WERI-Rb-1 (cell line): ENCODE measurements at regions not wholly inside any gene's neighbourhood (a gene's known extent, or its start where the extent isn't known, plus 50 kb on each side); places are given as distances from the start of the nearest gene placed in this dataset.

ENCODE experiments used
- DNase-seq: peaks from one replicate; pipeline ENCODE4 v3.0.0-alpha.2; 2020
- H3K27ac ChIP-seq: fragments of 250-450 bp; sonication (Bioruptor Pico); 2 replicates; pipeline ENCODE4 v1.5.1; 2020; ENCODE audit warnings: mild to moderate bottlenecking, moderate library complexity
- H3K27me3 ChIP-seq: fragments of 250-450 bp; sonication (Bioruptor Pico); 2 replicates; pipeline ENCODE4 v1.5.1; 2021; ENCODE audit warnings: mild to moderate bottlenecking, low read depth, moderate library complexity; ENCODE audit not compliant: insufficient read depth, severe bottlenecking
- H3K36me3 ChIP-seq: fragments of 250-450 bp; sonication (Bioruptor Pico); 2 replicates; pipeline ENCODE4 v1.5.1; 2020; ENCODE audit warnings: mild to moderate bottlenecking, moderate library complexity
- H3K4me3 ChIP-seq: 2 replicates; pipeline ENCODE4 v1.5.1; 2011; ENCODE audit warnings: low read depth, mild to moderate bottlenecking, control low read depth, low read length
- H3K9me3 ChIP-seq: fragments of 250-450 bp; sonication (Bioruptor Pico); 2 replicates; pipeline ENCODE4 v1.5.1; 2021; ENCODE audit warnings: mild to moderate bottlenecking, moderate library complexity; ENCODE audit not compliant: severe bottlenecking
- CTCF ChIP-seq: IDR thresholded peaks from 2 replicates; pipeline ENCODE4 v1.5.1; 2011; ENCODE audit warnings: low read depth, mild to moderate bottlenecking, control low read depth, inconsistent platforms, low read length

- Histone ChIP-seq H3K27me3 (no peaks in the 10 kb centered on the region), H3K4me3 (no peak overlapping the region), H3K9me3 (no peaks in the 10 kb centered on the region), H3K27ac (no peak overlapping the region), H3K36me3 (no peaks in the 10 kb centered on the region)
- no peak for DNase-seq
- no peak for TF ChIP-seq CTCF
Measured at GRCh38 chr4:10960389-10960788, 275.8 kb upstream of the CLNK start.

DNA sequence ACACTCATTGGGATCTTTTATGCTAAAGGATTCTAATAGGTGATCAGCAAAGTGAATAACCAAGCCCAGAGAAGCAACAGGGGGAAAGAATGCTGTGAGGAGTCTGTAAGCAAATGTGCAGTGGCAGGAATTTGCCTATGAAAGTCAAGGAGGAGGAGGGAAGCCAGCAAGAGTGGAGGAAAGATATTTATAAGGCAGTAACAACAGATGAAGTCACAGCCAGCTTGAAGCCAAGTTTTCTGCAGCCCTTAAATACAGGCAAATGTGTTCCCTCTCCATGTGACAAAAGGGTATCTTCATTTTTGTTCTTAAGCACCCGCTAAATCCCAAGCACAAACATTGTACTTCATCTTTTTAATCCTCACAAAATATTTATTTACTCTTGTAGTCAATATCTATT is 275.0 kb upstream of the CLNK start:
- no peak for DNase-seq
- no peak for TF ChIP-seq CTCF
- no peaks in the 10 kb centered on the region for H3K36me3 ChIP-seq
- no peaks in the 10 kb centered on the region for H3K9me3 ChIP-seq
- no peak overlapping the region for H3K4me3 ChIP-seq
- no peak overlapping the region for H3K27ac ChIP-seq
- no peaks in the 10 kb centered on the region for H3K27me3 ChIP-seq

DNA sequence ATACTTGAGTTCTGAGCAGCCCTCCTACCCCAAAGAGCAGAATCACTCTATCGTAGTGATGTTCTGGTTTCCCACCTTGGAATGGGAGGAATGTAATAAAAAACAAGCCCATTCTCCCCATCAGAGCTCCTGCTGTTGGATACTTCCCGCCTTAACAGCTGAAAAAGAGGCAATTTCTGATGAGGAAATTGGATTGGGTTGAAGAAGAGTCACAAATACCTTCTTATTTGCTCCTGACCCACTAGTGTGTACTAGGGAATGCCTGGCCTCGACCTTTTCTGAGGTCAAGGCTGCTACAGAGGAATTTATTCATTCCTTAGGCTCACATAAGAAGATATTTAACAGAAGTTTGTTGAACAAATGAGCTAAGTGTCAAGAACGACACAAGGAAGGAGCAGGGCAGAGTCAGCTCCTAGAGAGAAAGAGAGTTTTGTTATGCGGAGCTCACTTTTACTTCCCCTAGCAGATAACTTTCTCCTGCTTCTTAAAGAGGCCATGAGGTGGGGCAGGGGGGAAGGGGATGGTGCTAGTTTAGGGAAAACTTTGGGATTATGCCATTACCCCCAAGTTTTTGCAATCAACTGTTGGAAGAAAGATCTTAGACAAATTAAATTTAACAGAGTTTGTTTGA is 273.8 kb upstream of the CLNK start:
- H3K9me3 ChIP-seq: no peaks in the 10 kb centered on the region
- DNase-seq: no peak
- no peaks in the 10 kb centered on the region for H3K27me3 ChIP-seq
- TF ChIP-seq CTCF: no peak
- H3K4me3 ChIP-seq: no peak overlapping the region
- no peak overlapping the region for H3K27ac ChIP-seq
- no peaks in the 10 kb centered on the region for H3K36me3 ChIP-seq

DNA sequence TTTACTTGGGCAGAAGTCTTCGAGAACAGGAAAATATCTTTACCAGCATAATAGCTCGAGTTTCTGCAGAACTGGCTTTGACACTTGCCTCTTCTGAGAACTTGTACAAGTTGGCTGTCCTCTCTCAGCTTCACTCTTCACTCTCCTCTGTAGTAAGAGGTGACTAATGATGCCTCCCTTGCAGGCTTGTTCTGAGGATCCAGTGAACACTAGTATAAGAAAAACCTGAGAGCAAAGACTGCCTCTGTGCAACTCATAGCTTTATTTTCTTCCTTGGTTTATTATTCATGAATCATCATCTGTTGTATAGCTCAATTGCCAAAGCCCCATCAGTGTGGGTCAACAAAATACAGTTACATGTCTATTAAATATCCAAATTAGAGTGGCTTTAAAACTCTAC is 266.7 kb upstream of the CLNK start:
- Histone ChIP-seq H3K27me3 (no peaks in the 10 kb centered on the region), H3K36me3 (no peaks in the 10 kb centered on the region), H3K9me3 (no peaks in the 10 kb centered on the region), H3K4me3 (no peak overlapping the region), H3K27ac (no peak overlapping the region)
- TF ChIP-seq CTCF: no peak
- DNase-seq: no peak

DNA sequence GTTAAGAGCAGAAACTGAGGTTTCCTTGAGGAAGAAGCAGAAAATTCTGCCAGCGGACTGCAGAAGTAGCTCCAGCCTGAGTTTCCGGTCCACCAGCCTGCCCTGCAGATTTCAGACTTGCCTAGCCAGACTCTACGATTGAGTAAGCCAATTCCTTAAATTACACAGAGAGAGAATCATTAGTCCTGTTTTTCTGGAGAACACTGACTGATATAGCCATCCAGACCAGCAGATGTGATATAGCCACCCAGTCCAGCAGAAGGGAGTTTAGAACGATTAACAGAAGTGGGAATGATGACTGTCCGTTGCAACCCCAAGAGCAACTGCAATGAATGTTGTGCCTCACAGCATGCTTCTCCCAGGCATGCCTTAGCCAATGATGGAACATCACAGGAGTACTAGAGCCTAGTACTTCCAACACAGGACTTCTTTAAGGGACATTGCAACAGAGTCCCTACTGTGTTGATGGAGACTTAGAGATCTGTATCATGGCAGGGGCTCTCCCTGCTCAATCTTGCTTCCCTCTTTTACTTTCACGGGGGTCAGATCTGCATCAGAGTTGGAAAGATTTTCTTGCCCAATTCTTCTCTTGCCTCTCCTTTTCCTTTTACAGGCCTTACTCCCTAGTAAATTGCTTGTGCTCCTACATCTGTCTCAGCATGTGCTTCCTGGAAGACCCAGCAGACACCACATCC is 264.6 kb upstream of the CLNK start:
- Histone ChIP-seq H3K36me3 (no peaks in the 10 kb centered on the region), H3K9me3 (no peaks in the 10 kb centered on the region), H3K4me3 (no peak overlapping the region), H3K27me3 (no peaks in the 10 kb centered on the region), H3K27ac (no peak overlapping the region)
- DNase-seq: no peak
- no peak for TF ChIP-seq CTCF

DNA sequence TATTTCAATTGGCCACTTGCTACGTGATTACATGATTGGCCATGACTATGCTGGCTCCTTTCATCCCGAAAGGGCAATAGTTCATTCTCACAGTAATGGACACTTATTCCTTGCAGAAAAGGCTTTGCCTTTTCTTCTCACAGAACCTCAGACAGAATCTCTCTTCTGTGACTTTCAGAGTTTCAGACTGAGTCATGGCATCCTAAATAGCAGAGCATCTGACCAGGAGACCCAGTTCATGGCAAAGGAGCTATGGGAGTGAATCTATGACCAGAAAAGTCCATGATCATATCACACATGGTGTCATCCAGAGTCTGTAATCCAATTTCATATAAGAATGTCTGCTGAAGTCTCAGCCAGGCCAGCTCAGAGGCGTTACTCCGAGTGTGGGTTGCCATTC is 263.3 kb upstream of the CLNK start:
- H3K27ac ChIP-seq: no peak overlapping the region
- TF ChIP-seq CTCF: no peak
- no peak overlapping the region for H3K4me3 ChIP-seq
- H3K36me3 ChIP-seq: no peaks in the 10 kb centered on the region
- no peaks in the 10 kb centered on the region for H3K9me3 ChIP-seq
- no peaks in the 10 kb centered on the region for H3K27me3 ChIP-seq
- no peak for DNase-seq
